ENCODE measurements at regions not wholly inside any gene's neighbourhood (a gene's known extent, or its start where the extent isn't known, plus 50 kb on each side); places are given as distances from the start of the nearest gene placed in this dataset.
"Not testable (repeated sequence)": the region's sequence is repeated elsewhere in the genome, so short reads cannot be mapped to it uniquely, and the experiment has no call there.

GRCh38 chr3:13140596-13140995 is 67.4 kb upstream of the IQSEC1 start:
- Mint-ChIP-seq H3K27ac (no peak overlapping the region), H3K9me3 (no peaks in the 10 kb centered on the region), H3K27me3 (peaks cover 18 to 49% of the 10 kb centered on the region in 2 donors), H3K36me3 (peaks cover 0 to 2% (median 0%) of the 10 kb centered on the region in 3 donors), H3K4me3 (no peak overlapping the region), H3K4me1 (no peaks in the 10 kb centered on the region)
- no peak overlapping the region for H3K27ac ChIP-seq (ENCODE audit: low read depth, low read length)
- H3K4me1 ChIP-seq (ENCODE audit: insufficient read depth, low read length) = no peaks in the 10 kb centered on the region
- H3K27me3 ChIP-seq (ENCODE audit: insufficient read depth, low read length, poor library complexity, severe bottlenecking) = no peaks in the 10 kb centered on the region
- H3K4me3 ChIP-seq (ENCODE audit: low read length) = no peak overlapping the region
- H3K36me3 ChIP-seq (ENCODE audit: insufficient read depth, low read length) = no peaks in the 10 kb centered on the region
- CTCF ChIA-PET = no interaction called here
- no peaks in the 10 kb centered on the region for H3K9me3 ChIP-seq (ENCODE audit: low read length)
- POLR2A ChIA-PET = no interaction called here
- no peak for DNase-seq

GRCh38 chr3:13139471-13140065 is 66.3 kb upstream of the IQSEC1 start:
- peak overlapping the region in 1 of 7 donors; percentile 77 for H3K4me3 Mint-ChIP-seq
- POLR2A ChIA-PET = no interaction called here
- H3K4me3 ChIP-seq (ENCODE audit: low read length) = no peak overlapping the region
- H3K27me3 ChIP-seq (ENCODE audit: insufficient read depth, low read length, poor library complexity, severe bottlenecking) = no peaks in the 10 kb centered on the region
- no peak for DNase-seq
- no peaks in the 10 kb centered on the region for H3K36me3 ChIP-seq (ENCODE audit: insufficient read depth, low read length)
- no peak overlapping the region for H3K27ac ChIP-seq (ENCODE audit: low read depth, low read length)
- no peaks in the 10 kb centered on the region for H3K4me1 Mint-ChIP-seq
- CTCF ChIA-PET = no interaction called here
- H3K4me1 ChIP-seq (ENCODE audit: insufficient read depth, low read length) = no peaks in the 10 kb centered on the region
- H3K9me3 Mint-ChIP-seq = no peaks in the 10 kb centered on the region
- H3K27me3 Mint-ChIP-seq = peaks cover 18 to 52% of the 10 kb centered on the region in 2 donors
- no peaks in the 10 kb centered on the region for H3K9me3 ChIP-seq (ENCODE audit: low read length)
- H3K27ac Mint-ChIP-seq = no peak overlapping the region
- peaks cover 0 to 2% (median 0%) of the 10 kb centered on the region in 3 donors for H3K36me3 Mint-ChIP-seq

GRCh38 chr3:13138833-13139145 is 65.6 kb upstream of the IQSEC1 start:
- H3K4me3 Mint-ChIP-seq = peak overlapping the region in 1 of 7 donors; percentile 32
- no peak overlapping the region for H3K27ac Mint-ChIP-seq
- H3K9me3 Mint-ChIP-seq = no peaks in the 10 kb centered on the region
- Histone ChIP-seq H3K27me3 (ENCODE audit: insufficient read depth, low read length, poor library complexity, severe bottlenecking) (no peaks in the 10 kb centered on the region), H3K4me1 (ENCODE audit: insufficient read depth, low read length) (no peaks in the 10 kb centered on the region), H3K4me3 (ENCODE audit: low read length) (no peak overlapping the region), H3K36me3 (ENCODE audit: insufficient read depth, low read length) (no peaks in the 10 kb centered on the region), H3K27ac (ENCODE audit: low read depth, low read length) (no peak overlapping the region), H3K9me3 (ENCODE audit: low read length) (no peaks in the 10 kb centered on the region)
- H3K36me3 Mint-ChIP-seq = peaks cover 0 to 2% (median 0%) of the 10 kb centered on the region in 3 donors
- ChIA-PET POLR2A (no interaction called here), CTCF (no interaction called here)
- H3K4me1 Mint-ChIP-seq = no peaks in the 10 kb centered on the region
- H3K27me3 Mint-ChIP-seq = peaks cover 21 to 55% of the 10 kb centered on the region in 2 donors
- DNase-seq = no peak

GRCh38 chr3:13137941-13138832 is 65.0 kb upstream of the IQSEC1 start:
- Mint-ChIP-seq H3K4me3 (peak overlapping the region in 1 of 7 donors; percentile 32), H3K36me3 (peaks cover 0 to 2% (median 0%) of the 10 kb centered on the region in 3 donors), H3K9me3 (no peaks in the 10 kb centered on the region), H3K27ac (no peak overlapping the region), H3K4me1 (no peaks in the 10 kb centered on the region), H3K27me3 (peaks cover 25 to 61% of the 10 kb centered on the region in 2 donors)
- ChIA-PET POLR2A (no interaction called here), CTCF (no interaction called here)
- Histone ChIP-seq H3K27ac (ENCODE audit: low read depth, low read length) (no peak overlapping the region), H3K9me3 (ENCODE audit: low read length) (no peaks in the 10 kb centered on the region), H3K4me1 (ENCODE audit: insufficient read depth, low read length) (no peaks in the 10 kb centered on the region), H3K36me3 (ENCODE audit: insufficient read depth, low read length) (no peaks in the 10 kb centered on the region), H3K4me3 (ENCODE audit: low read length) (no peak overlapping the region), H3K27me3 (ENCODE audit: insufficient read depth, low read length, poor library complexity, severe bottlenecking) (no peaks in the 10 kb centered on the region)
- no peak for DNase-seq

- H3K27me3 Mint-ChIP-seq = peaks cover 24 to 53% of the 10 kb centered on the region in 2 donors
- H3K9me3 Mint-ChIP-seq; H3K4me1 Mint-ChIP-seq; H3K4me3 Mint-ChIP-seq; CTCF ChIA-PET; H3K9me3 ChIP-seq (ENCODE audit: low read length); H3K4me3 ChIP-seq (ENCODE audit: low read length); H3K27ac Mint-ChIP-seq; H3K36me3 ChIP-seq (ENCODE audit: insufficient read depth, low read length); H3K4me1 ChIP-seq (ENCODE audit: insufficient read depth, low read length); DNase-seq; H3K27ac ChIP-seq (ENCODE audit: low read depth, low read length); POLR2A ChIA-PET; H3K27me3 ChIP-seq (ENCODE audit: insufficient read depth, low read length, poor library complexity, severe bottlenecking); H3K36me3 Mint-ChIP-seq: not testable (repeated sequence)
Measured at GRCh38 chr3:13136848-13137247, 63.6 kb upstream of the IQSEC1 start.

- no peaks in the 10 kb centered on the region for H3K4me1 Mint-ChIP-seq
- no peaks in the 10 kb centered on the region for H3K9me3 Mint-ChIP-seq
- H3K4me1 ChIP-seq (ENCODE audit: insufficient read depth, low read length) = no peaks in the 10 kb centered on the region
- no peak overlapping the region for H3K27ac Mint-ChIP-seq
- ChIA-PET POLR2A (no interaction called here), CTCF (no interaction called here)
- no peak overlapping the region for H3K4me3 ChIP-seq (ENCODE audit: low read length)
- no peaks in the 10 kb centered on the region for H3K27me3 ChIP-seq (ENCODE audit: insufficient read depth, low read length, poor library complexity, severe bottlenecking)
- no peaks in the 10 kb centered on the region for H3K9me3 ChIP-seq (ENCODE audit: low read length)
- no peak for DNase-seq
- H3K36me3 Mint-ChIP-seq = no peaks in the 10 kb centered on the region
- H3K4me3 Mint-ChIP-seq = no peak overlapping the region
- peaks cover 21 to 51% of the 10 kb centered on the region in 2 donors for H3K27me3 Mint-ChIP-seq
- H3K36me3 ChIP-seq (ENCODE audit: insufficient read depth, low read length) = no peaks in the 10 kb centered on the region
- H3K27ac ChIP-seq (ENCODE audit: low read depth, low read length) = no peak overlapping the region
Measured at GRCh38 chr3:13136426-13136825, 63.2 kb upstream of the IQSEC1 start.

GRCh38 chr3:13135811-13136321 is 62.6 kb upstream of the IQSEC1 start:
- Histone ChIP-seq H3K4me3 (ENCODE audit: low read length) (no peak overlapping the region), H3K36me3 (ENCODE audit: insufficient read depth, low read length) (no peaks in the 10 kb centered on the region), H3K9me3 (ENCODE audit: low read length) (no peaks in the 10 kb centered on the region), H3K27ac (ENCODE audit: low read depth, low read length) (no peak overlapping the region), H3K4me1 (ENCODE audit: insufficient read depth, low read length) (no peaks in the 10 kb centered on the region), H3K27me3 (ENCODE audit: insufficient read depth, low read length, poor library complexity, severe bottlenecking) (no peaks in the 10 kb centered on the region)
- DNase-seq = no peak
- Mint-ChIP-seq H3K9me3 (no peaks in the 10 kb centered on the region), H3K4me1 (no peaks in the 10 kb centered on the region), H3K27me3 (peaks cover 21 to 46% of the 10 kb centered on the region in 2 donors), H3K27ac (no peak overlapping the region), H3K36me3 (no peaks in the 10 kb centered on the region), H3K4me3 (no peak overlapping the region)
- CTCF ChIA-PET = no interaction called here
- POLR2A ChIA-PET = no interaction called here

- Mint-ChIP-seq H3K9me3 (no peaks in the 10 kb centered on the region), H3K4me3 (no peak overlapping the region), H3K4me1 (no peaks in the 10 kb centered on the region), H3K27ac (no peak overlapping the region), H3K27me3 (peaks cover 19 to 43% of the 10 kb centered on the region in 2 donors), H3K36me3 (no peaks in the 10 kb centered on the region)
- Histone ChIP-seq H3K27ac (ENCODE audit: low read depth, low read length) (no peak overlapping the region), H3K4me1 (ENCODE audit: insufficient read depth, low read length) (no peaks in the 10 kb centered on the region), H3K36me3 (ENCODE audit: insufficient read depth, low read length) (no peaks in the 10 kb centered on the region), H3K9me3 (ENCODE audit: low read length) (no peaks in the 10 kb centered on the region), H3K4me3 (ENCODE audit: low read length) (no peak overlapping the region), H3K27me3 (ENCODE audit: insufficient read depth, low read length, poor library complexity, severe bottlenecking) (no peaks in the 10 kb centered on the region)
- POLR2A ChIA-PET = no interaction called here
- DNase-seq = no peak
- CTCF ChIA-PET = no interaction called here
Measured at GRCh38 chr3:13135251-13135810, 62.1 kb upstream of the IQSEC1 start.

Measured in CD8-positive, alpha-beta memory T cell (primary cell).